ENCODE measurements at regions not wholly inside any gene's neighbourhood (a gene's known extent, or its start where the extent isn't known, plus 50 kb on each side); places are given as distances from the start of the nearest gene placed in this dataset.
A peak's percentile ranks its signal among the peaks of the same experiment; 100 is the strongest.

GRCh38 chr15:29540479-29540878, 270.9 kb upstream of the NSMCE3 start:
- no peak overlapping the region for H3K4me3 Mint-ChIP-seq
- H3K27ac Mint-ChIP-seq, result no peak overlapping the region
- TF ChIP-seq, protein P1, sequence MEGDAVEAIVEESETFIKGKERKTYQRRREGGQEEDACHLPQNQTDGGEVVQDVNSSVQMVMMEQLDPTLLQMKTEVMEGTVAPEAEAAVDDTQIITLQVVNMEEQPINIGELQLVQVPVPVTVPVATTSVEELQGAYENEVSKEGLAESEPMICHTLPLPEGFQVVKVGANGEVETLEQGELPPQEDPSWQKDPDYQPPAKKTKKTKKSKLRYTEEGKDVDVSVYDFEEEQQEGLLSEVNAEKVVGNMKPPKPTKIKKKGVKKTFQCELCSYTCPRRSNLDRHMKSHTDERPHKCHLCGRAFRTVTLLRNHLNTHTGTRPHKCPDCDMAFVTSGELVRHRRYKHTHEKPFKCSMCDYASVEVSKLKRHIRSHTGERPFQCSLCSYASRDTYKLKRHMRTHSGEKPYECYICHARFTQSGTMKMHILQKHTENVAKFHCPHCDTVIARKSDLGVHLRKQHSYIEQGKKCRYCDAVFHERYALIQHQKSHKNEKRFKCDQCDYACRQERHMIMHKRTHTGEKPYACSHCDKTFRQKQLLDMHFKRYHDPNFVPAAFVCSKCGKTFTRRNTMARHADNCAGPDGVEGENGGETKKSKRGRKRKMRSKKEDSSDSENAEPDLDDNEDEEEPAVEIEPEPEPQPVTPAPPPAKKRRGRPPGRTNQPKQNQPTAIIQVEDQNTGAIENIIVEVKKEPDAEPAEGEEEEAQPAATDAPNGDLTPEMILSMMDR (conservative IDR thresholded peaks at IDR 0.05), result no peak
- H3K4me1 Mint-ChIP-seq (ENCODE audit: unreplicated experiment), result peaks cover 4% of the 10 kb centered on the region
- no peaks in the 10 kb centered on the region for H3K9me3 Mint-ChIP-seq
- peaks cover 13% of the 10 kb centered on the region for H3K27me3 Mint-ChIP-seq
- no peaks in the 10 kb centered on the region for H3K36me3 Mint-ChIP-seq
- no peak for DNase-seq (ENCODE audit: extremely low spot score, unreplicated experiment)

DNA sequence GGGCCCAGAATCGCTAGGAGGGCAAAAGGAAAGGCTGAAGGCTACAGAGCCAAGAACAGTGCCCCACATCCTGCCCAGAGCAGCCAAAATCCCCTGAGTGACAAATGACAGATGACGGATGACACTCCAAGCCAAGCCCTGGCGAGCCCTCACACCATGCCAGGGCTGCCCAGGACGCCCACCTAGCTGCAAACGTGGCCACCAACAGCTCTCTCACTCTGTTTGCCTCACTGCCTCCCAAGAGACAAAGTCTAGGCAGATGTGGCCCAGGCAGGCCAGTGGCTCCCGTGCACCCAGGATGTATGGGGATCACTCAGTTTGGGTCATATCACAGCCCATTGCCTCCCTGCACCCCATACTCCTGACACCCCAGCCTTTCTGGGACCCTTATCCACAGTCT, 270.1 kb upstream of the NSMCE3 start:
- TF ChIP-seq, protein P1 (conservative IDR thresholded peaks at IDR 0.05), result no peak
- no peaks in the 10 kb centered on the region for H3K9me3 Mint-ChIP-seq
- no peaks in the 10 kb centered on the region for H3K36me3 Mint-ChIP-seq
- no peak overlapping the region for H3K4me3 Mint-ChIP-seq
- H3K4me1 Mint-ChIP-seq (ENCODE audit: unreplicated experiment), result peaks cover 4% of the 10 kb centered on the region
- no peak for DNase-seq (ENCODE audit: extremely low spot score, unreplicated experiment)
- H3K27ac Mint-ChIP-seq, result no peak overlapping the region
- H3K27me3 Mint-ChIP-seq, result peaks cover 13% of the 10 kb centered on the region

DNA sequence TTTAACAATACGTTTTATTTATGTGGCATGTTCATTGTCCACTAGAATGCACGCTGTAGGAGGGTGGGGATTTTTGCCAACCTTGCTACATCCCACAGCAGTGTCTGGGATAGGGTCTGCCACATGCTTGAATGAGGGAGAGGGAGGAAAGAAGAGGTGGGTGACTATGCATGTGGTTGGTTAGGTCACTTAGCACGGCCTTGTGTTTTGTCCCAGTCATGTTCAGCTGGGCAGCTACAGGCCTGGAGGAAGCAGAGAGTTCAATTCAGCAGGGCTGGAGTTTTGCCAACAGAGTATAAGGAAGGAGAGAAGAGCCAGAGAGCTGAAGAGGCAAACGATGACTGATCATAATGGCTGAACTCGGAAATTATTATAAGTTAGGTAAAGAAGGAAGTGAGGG, 268.4 kb upstream of the NSMCE3 start:
- TF ChIP-seq, protein P1 (conservative IDR thresholded peaks at IDR 0.05), result no peak
- no peaks in the 10 kb centered on the region for H3K9me3 Mint-ChIP-seq
- peaks cover 13% of the 10 kb centered on the region for H3K27me3 Mint-ChIP-seq
- H3K36me3 Mint-ChIP-seq, result no peaks in the 10 kb centered on the region
- H3K4me1 Mint-ChIP-seq (ENCODE audit: unreplicated experiment), result peaks cover 4% of the 10 kb centered on the region
- DNase-seq (ENCODE audit: extremely low spot score, unreplicated experiment), result no peak
- no peak overlapping the region for H3K4me3 Mint-ChIP-seq
- H3K27ac Mint-ChIP-seq, result no peak overlapping the region

- peaks cover 7% of the 10 kb centered on the region for H3K27me3 Mint-ChIP-seq
These were observed 266.3 kb upstream of the NSMCE3 start for GRCh38 chr15:29535952-29536351.

DNA sequence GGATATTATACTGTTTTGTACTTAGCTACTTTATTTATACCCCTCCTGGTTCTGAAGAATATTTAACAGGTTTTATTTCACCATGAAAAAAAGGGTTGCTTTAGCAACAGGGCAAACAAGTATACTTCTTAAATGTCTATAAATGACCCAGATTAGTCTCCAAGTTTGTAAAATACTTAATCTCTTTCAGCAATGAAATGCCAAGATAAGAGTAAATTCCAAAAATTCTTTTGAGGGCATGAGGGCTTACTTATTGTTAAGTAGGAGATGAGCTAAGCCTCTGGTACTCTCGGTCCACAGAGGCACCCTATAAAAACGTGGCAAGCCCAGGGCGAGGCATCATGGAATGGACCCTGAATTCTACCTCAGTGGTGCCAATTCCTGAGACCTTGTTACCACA, 264.8 kb upstream of the NSMCE3 start:
- Mint-ChIP-seq H3K4me3 (no peak overlapping the region), H3K27me3 (peaks cover 3% of the 10 kb centered on the region), H3K27ac (no peak overlapping the region), H3K4me1 (ENCODE audit: unreplicated experiment) (peaks cover 4% of the 10 kb centered on the region), H3K36me3 (no peaks in the 10 kb centered on the region), H3K9me3 (no peaks in the 10 kb centered on the region)
- TF ChIP-seq, protein P1 (conservative IDR thresholded peaks at IDR 0.05), result no peak
- DNase-seq (ENCODE audit: extremely low spot score, unreplicated experiment), result no peak

More at GRCh38 chr15:29535952-29536351, 266.3 kb upstream of the NSMCE3 start:
- TF ChIP-seq, protein P1 (conservative IDR thresholded peaks at IDR 0.05), result no peak
- H3K27ac Mint-ChIP-seq, result no peak overlapping the region
- no peaks in the 10 kb centered on the region for H3K9me3 Mint-ChIP-seq
- no peak for DNase-seq (ENCODE audit: extremely low spot score, unreplicated experiment)
- H3K4me1 Mint-ChIP-seq (ENCODE audit: unreplicated experiment), result peaks cover 4% of the 10 kb centered on the region
- no peak overlapping the region for H3K4me3 Mint-ChIP-seq
- no peaks in the 10 kb centered on the region for H3K36me3 Mint-ChIP-seq

DNA sequence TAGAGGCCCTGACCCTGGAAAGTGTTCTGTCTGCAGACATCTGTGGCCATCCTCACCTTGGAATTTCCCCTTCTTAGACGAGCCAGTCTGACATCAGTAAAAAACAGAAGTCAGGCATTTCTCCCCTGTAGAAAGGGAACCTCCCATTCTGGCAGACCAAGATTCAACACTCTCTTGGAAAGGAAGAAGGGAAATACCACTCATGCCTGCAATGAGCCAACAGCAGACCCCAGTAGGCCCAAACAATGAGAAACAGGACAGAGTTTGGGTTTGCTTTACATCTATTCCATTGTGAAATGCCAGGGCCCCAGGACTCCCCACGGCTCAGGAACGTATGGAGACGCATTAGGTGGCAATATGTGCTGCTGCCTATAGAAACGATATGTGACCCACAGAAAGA, 264.0 kb upstream of the NSMCE3 start:
- peak; percentile 10 for DNase-seq (ENCODE audit: extremely low spot score, unreplicated experiment)
- TF ChIP-seq, protein P1 (conservative IDR thresholded peaks at IDR 0.05), result no peak
- no peaks in the 10 kb centered on the region for H3K36me3 Mint-ChIP-seq
- peaks cover 3% of the 10 kb centered on the region for H3K27me3 Mint-ChIP-seq
- H3K27ac Mint-ChIP-seq, result no peak overlapping the region
- H3K4me3 Mint-ChIP-seq, result no peak overlapping the region
- peaks cover 4% of the 10 kb centered on the region for H3K4me1 Mint-ChIP-seq (ENCODE audit: unreplicated experiment)
- no peaks in the 10 kb centered on the region for H3K9me3 Mint-ChIP-seq

Measured in type B pancreatic cell (in vitro differentiated cells).